ENCODE measurements at regions not wholly inside any gene's neighbourhood (a gene's known extent, or its start where the extent isn't known, plus 50 kb on each side); places are given as distances from the start of the nearest gene placed in this dataset.

- FAIRE-seq (no peak), DNase-seq (ENCODE audit: low read depth in 1 of 2, low spot score in 2 of 2) (no peak)
- Histone ChIP-seq H4K91ac (replicated peaks; ENCODE audit: insufficient read length, low read length) (no peak overlapping the region), H3K27me3 (replicated peaks in 1 of 4; ENCODE audit: control insufficient read depth in 3 of 4, extremely low read depth in 1 of 4, insufficient read depth in 3 of 4, low read length in 3 of 4) (no peaks in the 10 kb centered on the region), H3K79me2 (ENCODE audit: control insufficient read depth in 1 of 2, insufficient read depth in 2 of 2, low read length in 2 of 2) (no peaks in the 10 kb centered on the region), H3K36me3 (ENCODE audit: control insufficient read depth in 2 of 4, insufficient read depth in 4 of 4, low read length in 3 of 4) (no peaks in the 10 kb centered on the region), H2BK20ac (ENCODE audit: low read length) (no peak overlapping the region), H2BK15ac (ENCODE audit: low read length) (no peak overlapping the region), H2AFZ (ENCODE audit: low read length) (no peak overlapping the region), H4K8ac (ENCODE audit: extremely low read depth, insufficient read depth, low read length) (no peak overlapping the region), H3K9ac (replicated peaks in 1 of 4; ENCODE audit: extremely low read depth in 1 of 4, low read depth in 3 of 4, low read length in 3 of 4) (no peak overlapping the region), H3K4me2 (ENCODE audit: insufficient read depth in 1 of 2, low read depth in 2 of 2, low read length in 2 of 2) (no peak overlapping the region), H2BK12ac (ENCODE audit: low read depth, low read length) (no peak overlapping the region), H3K14ac (ENCODE audit: insufficient read length) (no peak overlapping the region), H3K23me2 (ENCODE audit: low read depth, low read length) (no peaks in the 10 kb centered on the region; the same call in 1 of the 2 replicates), H3K4me3 (ENCODE audit: extremely low read depth in 1 of 4, insufficient read depth in 2 of 4, low read depth in 3 of 4, low read length in 4 of 4) (no peak overlapping the region), H3K56ac (replicated peaks; ENCODE audit: insufficient read length, low read depth, low read length) (no peak overlapping the region), H4K5ac (ENCODE audit: insufficient read length, low read depth, low read length) (no peak overlapping the region), H2BK5ac (ENCODE audit: low read depth, low read length) (no peak overlapping the region), H3K9me3 (ENCODE audit: insufficient read depth in 2 of 2, low read depth in 1 of 2, low read length in 1 of 2) (no peaks in the 10 kb centered on the region), H2BK120ac (replicated peaks; ENCODE audit: low read depth, low read length) (no peak overlapping the region), H4K20me1 (replicated peaks in 1 of 2; ENCODE audit: control insufficient read depth in 1 of 2, insufficient read depth in 2 of 2, low read length in 2 of 2) (no peaks in the 10 kb centered on the region), H3K4me1 (replicated peaks in 1 of 4; ENCODE audit: control insufficient read depth in 3 of 4, insufficient read depth in 4 of 4, low read length in 3 of 4) (peaks cover 0 to 5% (median 0%) of the 10 kb centered on the region in 4 experiments; a peak in 2 of 7 replicates), H2AK5ac (ENCODE audit: low read depth, low read length) (no peak overlapping the region), H3K4ac (replicated peaks; ENCODE audit: insufficient read length, low read depth, low read length) (no peak overlapping the region), H3K23ac (ENCODE audit: insufficient read length) (no peak overlapping the region), H3K79me1 (ENCODE audit: low read depth, low read length) (no peaks in the 10 kb centered on the region), H3K27ac (ENCODE audit: low read depth, low read length) (no peak overlapping the region), H3K18ac (ENCODE audit: extremely low read depth, low read length) (no peak overlapping the region)
- POLR2A ChIA-PET (ENCODE audit: partially characterized antibody): no interaction called here
- TF ChIP-seq, protein P1, sequence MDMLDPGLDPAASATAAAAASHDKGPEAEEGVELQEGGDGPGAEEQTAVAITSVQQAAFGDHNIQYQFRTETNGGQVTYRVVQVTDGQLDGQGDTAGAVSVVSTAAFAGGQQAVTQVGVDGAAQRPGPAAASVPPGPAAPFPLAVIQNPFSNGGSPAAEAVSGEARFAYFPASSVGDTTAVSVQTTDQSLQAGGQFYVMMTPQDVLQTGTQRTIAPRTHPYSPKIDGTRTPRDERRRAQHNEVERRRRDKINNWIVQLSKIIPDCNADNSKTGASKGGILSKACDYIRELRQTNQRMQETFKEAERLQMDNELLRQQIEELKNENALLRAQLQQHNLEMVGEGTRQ (IDR thresholded peaks at IDR 0.05; ENCODE audit: low read length): no peak
- no peak for TF ChIP-seq JUND (IDR thresholded peaks at IDR 0.05; ENCODE audit: low read length)
- TF ChIP-seq TBP (IDR thresholded peaks at IDR 0.05; ENCODE audit: low read depth, low read length): no peak
- TF ChIP-seq RXRA (IDR thresholded peaks at IDR 0.05; ENCODE audit: insufficient read depth, low read depth, low read length): no peak
- CTCF ChIA-PET (ENCODE audit: partially characterized antibody): interaction anchor here (0.7 kb wide), 1 partner anchor 88 kb away, joined by 4 read pairs; no protein-coding TSS in a partner anchor
Observed at GRCh38 chr9:20184541-20184940, 395.7 kb upstream of the SLC24A2 start.

Measured in H1 (cell line).